Hematopoietic multipotent progenitor cell (in vitro differentiated cells): ENCODE measurements at regions not wholly inside any gene's neighbourhood (a gene's known extent, or its start where the extent isn't known, plus 50 kb on each side); places are given as distances from the start of the nearest gene placed in this dataset.

Experiments
- DNase-seq, 3 donors: peaks; one replicate each; pipeline ENCODE4 v3.0.0-alpha.2; 2011 to 2015; ENCODE audit warnings: low read depth in 2 of 3, low spot score in 2 of 3

GRCh38 chr12:127750076-127750840 is 516.7 kb upstream of the TMEM132C start:
- DNase-seq = no peak

- no peak for DNase-seq
Measured at GRCh38 chr12:127752802-127753201, 514.2 kb upstream of the TMEM132C start.

- no peak for DNase-seq
Measured at GRCh38 chr12:127760357-127760756, 506.6 kb upstream of the TMEM132C start.

GRCh38 chr12:127760996-127761395 is 506.0 kb upstream of the TMEM132C start:
- no peak for DNase-seq

GRCh38 chr12:127761880-127762279 is 505.1 kb upstream of the TMEM132C start:
- DNase-seq = peak in 2 of 3 donors; percentile 61 to 77

- no peak for DNase-seq
Measured at GRCh38 chr12:127767656-127768055, 499.3 kb upstream of the TMEM132C start.

GRCh38 chr12:127770118-127770517 is 496.9 kb upstream of the TMEM132C start:
- peak in 2 of 3 donors; percentile 83 to 95 for DNase-seq

- no peak for DNase-seq
Measured at GRCh38 chr12:127771546-127771945, 495.4 kb upstream of the TMEM132C start.

- peak in 2 of 3 donors; percentile 25 to 64 for DNase-seq
Measured at GRCh38 chr12:127773520-127773919, 493.4 kb upstream of the TMEM132C start.

GRCh38 chr12:127774828-127775227 is 492.1 kb upstream of the TMEM132C start:
- no peak for DNase-seq

- DNase-seq = no peak
Measured at GRCh38 chr12:127779301-127780045, 487.5 kb upstream of the TMEM132C start.

- no peak for DNase-seq
Measured at GRCh38 chr12:127780881-127781280, 486.1 kb upstream of the TMEM132C start.

GRCh38 chr12:127781336-127781735 is 485.6 kb upstream of the TMEM132C start:
- no peak for DNase-seq

- DNase-seq = no peak
Measured at GRCh38 chr12:127785540-127785939, 481.4 kb upstream of the TMEM132C start.

- DNase-seq = no peak
Measured at GRCh38 chr12:127785986-127786590, 480.9 kb upstream of the TMEM132C start.

GRCh38 chr12:127787544-127787943 is 479.4 kb upstream of the TMEM132C start:
- no peak for DNase-seq

GRCh38 chr12:127790376-127790775 is 476.6 kb upstream of the TMEM132C start:
- no peak for DNase-seq

GRCh38 chr12:127791217-127791616 is 475.8 kb upstream of the TMEM132C start:
- no peak for DNase-seq

GRCh38 chr12:127797918-127798317 is 469.1 kb upstream of the TMEM132C start:
- DNase-seq = no peak

- DNase-seq = no peak
Measured at GRCh38 chr12:127802271-127802670, 464.7 kb upstream of the TMEM132C start.

GRCh38 chr12:127803545-127803944 is 463.4 kb upstream of the TMEM132C start:
- no peak for DNase-seq

GRCh38 chr12:127809275-127809674 is 457.7 kb upstream of the TMEM132C start:
- peak in 2 of 3 donors; percentile 27 to 63 for DNase-seq
